Activated T-helper 1 cell treated with anti-CD3 and anti-CD28 coated beads, Interleukin-2, amount 50 U/mL, for 16 hours (primary cell): ENCODE measurements at regions not wholly inside any gene's neighbourhood (a gene's known extent, or its start where the extent isn't known, plus 50 kb on each side); places are given as distances from the start of the nearest gene placed in this dataset.
"Not testable (repeated sequence)": the region's sequence is repeated elsewhere in the genome, so short reads cannot be mapped to it uniquely, and the experiment has no call there.

Experiments
- DNase-seq, 2 donors: peaks; one replicate each; pipeline ENCODE4 v3.0.0-alpha.2; 2020; ENCODE audit warnings: low read depth in 1 of 2, low spot score in 1 of 2

- no peak for DNase-seq
Observed at GRCh38 chr2:118791483-118791882, 56.0 kb downstream of the EN1 start.

GRCh38 chr2:118786746-118787145, 60.7 kb downstream of the EN1 start:
- no peak for DNase-seq

- no peak for DNase-seq
Observed at GRCh38 chr2:118784860-118785259, 62.6 kb downstream of the EN1 start.

GRCh38 chr2:118779362-118779761, 68.1 kb downstream of the EN1 start:
- no peak for DNase-seq

DNA sequence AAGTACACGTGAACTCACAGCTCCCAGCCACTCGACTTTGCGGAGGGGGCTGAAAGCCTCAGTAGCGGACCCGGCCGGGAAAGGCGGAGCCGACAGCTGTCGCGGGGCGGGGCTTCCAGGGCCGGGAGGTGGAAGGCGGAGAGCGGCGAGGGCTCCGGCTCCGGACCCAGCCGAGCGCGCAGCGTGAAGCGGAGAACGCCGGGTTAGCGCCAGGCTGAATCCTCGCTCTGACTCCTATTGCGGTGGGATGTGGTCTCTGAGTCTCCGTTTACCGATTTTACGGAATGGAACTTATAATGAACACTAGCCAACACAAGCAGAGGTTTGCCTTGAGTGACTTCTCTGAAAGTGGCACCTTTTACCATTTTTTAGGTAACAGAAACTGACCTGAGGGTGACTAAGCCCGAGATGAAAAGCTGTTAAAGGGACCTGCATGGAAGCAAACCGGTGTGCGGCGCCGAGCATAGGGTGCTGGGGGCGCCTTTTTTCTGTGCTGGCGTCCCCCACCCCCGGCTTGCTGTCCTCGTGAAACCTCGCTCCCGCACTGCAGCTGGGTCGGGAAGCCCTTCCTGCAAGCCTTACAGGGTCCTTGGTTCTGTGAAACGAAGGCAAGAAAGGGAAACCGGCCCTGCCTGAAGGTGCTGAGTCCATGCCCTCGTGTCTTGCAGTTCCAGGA, 72.9 kb downstream of the EN1 start:
- DNase-seq: no peak

DNA sequence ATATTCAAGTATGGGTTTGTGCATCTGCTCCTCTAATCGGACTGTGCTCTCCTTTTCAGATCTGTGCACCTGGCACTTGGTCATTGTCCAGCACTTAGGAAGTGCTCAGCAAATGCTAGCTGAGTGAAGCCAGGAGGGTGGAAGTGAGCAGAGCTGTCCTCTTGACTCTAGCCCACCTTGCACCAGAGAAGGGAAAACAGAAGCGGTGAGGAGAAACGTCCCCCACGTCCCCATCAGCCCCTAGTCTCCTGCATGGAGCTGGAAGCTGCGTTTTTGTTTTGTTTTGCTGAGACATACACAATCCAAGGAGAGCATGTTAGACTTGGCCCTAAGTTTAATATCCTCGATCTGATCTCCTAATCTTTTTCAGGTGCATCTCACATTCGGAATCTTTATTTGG, 73.6 kb downstream of the EN1 start:
- no peak for DNase-seq

DNA sequence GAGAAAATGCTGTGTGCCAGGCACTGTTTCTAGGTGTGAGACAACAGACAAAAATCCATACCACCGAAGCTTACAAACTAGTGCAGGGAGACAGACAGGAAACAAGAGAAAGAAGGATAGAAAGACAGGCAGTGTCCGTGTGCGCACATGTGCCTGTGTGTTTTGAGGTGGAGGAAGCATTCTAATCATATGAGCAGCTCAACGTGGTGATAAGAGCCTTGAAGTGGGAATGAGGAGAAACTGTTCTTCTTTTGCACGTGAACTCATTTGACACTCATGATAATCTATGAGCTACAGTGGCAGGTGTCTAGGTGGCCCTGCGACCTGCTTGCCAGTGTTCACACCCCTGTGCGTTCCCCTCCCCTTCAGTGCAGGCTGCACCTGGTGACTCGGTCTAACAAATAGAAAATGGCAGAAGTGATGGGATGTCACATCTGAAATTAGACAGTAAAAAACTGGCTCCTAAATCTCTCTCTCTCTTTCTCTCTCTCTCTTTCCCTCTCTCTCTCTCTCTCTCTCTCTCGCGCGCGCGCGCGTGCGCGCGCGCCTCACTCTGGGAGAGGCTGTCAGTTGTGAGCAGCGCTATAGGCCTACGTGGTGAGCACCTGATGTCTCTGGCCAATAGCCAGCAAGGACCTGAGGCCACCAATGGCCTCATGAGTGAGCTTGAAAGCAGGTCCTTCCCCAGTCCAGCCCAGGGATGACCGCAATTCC, 74.8 kb downstream of the EN1 start:
- no peak for DNase-seq

DNA sequence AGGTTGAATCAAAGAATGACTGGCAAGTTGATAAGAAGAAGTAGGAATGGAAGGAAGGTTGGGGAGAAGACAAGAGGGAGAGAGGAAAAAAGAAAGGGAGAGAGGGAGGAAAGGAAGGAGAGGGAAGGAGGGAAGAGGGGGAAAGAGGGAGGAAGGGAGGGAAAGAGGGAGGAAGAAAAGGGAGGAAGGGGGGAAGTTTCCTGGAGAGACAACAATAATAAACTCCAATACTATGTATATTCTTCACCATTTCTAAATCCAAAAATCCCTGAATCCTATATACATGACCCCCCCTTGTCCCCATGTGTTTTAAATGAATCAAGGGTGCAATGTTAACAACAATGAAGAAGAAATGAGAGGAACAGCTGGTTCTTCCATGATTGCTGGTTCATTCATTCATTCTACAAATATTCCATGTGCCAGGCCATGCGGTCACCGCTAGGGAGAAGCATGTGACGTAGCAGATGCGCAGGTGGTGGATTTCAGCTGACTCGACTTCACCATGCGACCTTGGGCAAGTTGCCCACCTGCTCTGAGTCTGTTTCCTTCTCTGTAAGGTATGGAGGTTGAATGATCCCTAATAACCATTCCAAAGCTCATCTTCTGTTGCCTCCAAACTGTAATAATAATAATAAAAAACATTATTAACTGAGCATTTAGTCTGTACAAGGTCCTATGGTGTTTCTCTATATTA, 77.6 kb downstream of the EN1 start:
- DNase-seq: no peak

- DNase-seq: no peak
Observed at GRCh38 chr2:118766871-118767270, 80.6 kb downstream of the EN1 start.

- DNase-seq: no peak
Observed at GRCh38 chr2:118764855-118765254, 82.6 kb downstream of the EN1 start.

- no peak for DNase-seq
Observed at GRCh38 chr2:118763797-118764196, 83.7 kb downstream of the EN1 start.

DNA sequence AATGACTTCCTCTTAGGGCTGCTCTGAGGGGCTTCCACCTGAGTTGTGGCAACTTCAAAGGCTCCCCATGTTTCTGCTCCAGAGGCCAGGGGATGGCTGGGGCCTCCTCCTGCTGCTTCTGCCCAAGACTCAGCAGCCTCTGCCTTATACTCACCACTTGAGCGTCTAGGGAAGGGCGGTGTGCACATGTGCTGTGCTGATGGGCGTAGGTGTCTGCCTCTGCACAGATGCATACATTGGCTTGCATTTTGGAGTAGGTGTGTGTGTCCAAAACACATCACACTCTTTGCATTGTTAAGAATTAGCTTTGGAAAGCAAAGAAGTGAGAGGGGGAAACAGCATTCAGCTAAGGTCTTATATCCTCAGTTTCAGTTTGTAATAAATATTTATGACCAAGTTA, 85.2 kb downstream of the EN1 start:
- no peak for DNase-seq

DNA sequence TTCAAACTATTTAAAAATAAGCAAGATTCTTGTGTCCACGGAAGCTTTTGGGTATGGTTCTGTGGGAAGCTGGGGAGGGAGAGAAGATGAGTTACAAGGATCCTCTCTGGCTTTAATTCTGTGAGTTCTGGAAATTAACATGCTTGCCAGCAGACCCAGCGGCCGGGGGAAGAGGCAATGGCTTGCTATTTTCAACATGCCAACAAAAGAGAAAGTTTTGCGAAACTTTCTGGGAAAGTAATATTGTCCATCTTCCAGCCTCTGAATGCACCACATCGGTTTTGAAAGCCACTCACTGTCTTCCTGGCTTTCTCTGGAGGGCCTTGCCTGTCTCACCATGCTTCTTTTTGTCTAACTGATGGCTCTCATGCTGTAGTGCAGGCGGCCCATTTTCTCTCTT, 85.7 kb downstream of the EN1 start:
- DNase-seq: no peak

DNA sequence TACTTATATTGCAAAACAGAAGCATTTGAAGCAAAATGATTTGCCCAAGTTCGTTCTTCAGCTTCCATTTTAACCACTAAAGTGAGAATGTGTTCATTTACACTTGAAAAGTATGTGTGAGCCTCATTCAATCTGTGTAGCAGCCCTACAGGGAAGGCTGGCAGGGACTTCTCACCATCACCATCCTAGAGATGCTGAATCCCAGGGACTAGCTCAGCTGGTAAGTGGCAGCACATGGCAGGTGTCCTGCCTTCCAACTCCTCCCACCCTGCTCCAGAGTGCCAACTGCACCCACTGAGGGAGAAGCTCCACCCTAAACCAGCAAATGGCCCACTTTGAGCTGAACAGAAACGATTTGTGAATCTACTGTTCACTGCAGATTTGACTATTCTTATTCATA, 91.5 kb downstream of the EN1 start:
- DNase-seq: no peak

DNA sequence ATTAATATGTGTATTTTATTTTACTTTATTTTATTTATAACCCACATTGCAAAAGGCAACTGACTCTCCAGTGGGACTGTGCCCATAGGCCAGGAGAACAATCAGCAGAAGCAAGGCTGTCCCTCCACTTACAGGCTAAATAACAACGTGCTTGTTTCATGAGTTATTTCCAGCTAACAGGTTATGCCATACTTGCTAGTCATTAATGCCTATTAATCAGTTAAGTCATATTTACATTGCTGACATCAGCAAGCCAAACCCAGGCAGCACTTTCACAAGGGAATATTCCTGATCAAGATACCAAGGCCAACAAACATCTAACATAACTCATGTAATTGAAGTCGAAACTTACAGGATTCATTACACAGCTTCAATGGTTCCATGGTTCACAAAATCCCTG, 92.1 kb downstream of the EN1 start:
- DNase-seq: no peak

DNA sequence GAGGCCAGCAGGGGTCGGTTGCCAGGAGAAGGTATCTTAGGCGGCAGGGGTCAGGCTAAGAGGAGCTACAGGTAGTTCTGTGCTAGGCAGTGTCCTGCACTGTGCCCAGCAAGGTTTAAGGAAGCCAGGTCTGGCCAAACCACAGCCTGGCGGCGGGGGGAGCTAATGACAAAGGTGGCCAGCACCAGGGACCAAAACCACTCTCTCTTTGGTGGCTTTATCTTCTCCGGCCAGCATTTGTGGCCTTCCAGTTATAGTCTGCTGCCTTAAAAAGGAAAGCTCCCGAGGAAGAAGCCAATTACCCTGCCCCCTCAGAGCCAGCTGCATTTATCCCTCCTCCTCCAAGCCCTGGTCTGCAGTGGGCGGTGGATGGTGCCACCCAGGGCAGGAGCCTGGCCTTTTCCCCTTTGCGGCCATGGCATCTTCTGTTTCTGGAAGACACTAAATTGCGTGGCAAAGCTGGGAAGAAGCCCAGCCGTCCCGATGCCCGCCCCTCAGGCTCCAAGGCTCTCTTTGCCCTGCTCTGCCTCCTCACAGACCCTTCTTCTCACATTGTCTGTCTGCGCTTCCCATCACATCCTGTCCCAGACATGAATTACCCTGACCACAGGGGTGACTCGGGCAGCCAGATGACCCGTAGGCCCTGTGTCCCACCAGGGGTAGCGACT, 94.6 kb downstream of the EN1 start:
- DNase-seq: no peak

- DNase-seq: no peak
Observed at GRCh38 chr2:118750959-118751565, 96.4 kb downstream of the EN1 start.

GRCh38 chr2:118748245-118748885, 99.1 kb downstream of the EN1 start:
- DNase-seq: no peak

DNA sequence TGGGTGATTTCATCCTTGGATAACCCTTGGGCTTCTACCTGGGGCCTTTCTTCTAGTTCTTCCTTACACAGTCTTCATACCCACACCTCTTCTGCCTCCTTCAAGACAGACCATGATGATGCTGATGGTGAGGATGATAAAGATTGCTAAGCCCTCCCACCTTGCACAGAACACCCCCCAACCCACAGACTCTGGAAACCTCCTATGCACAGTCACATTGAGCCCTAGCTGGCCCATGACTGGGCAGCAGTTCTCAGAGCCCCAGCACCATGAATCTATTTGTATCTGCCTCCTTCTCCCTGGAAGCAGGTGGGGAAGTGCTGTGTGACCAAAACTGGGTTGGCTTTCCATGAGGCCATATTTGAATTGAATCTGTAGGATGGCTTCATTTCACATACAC, 99.8 kb downstream of the EN1 start:
- no peak for DNase-seq

- no peak for DNase-seq
Observed at GRCh38 chr2:118747066-118747465, 100.4 kb downstream of the EN1 start.

DNA sequence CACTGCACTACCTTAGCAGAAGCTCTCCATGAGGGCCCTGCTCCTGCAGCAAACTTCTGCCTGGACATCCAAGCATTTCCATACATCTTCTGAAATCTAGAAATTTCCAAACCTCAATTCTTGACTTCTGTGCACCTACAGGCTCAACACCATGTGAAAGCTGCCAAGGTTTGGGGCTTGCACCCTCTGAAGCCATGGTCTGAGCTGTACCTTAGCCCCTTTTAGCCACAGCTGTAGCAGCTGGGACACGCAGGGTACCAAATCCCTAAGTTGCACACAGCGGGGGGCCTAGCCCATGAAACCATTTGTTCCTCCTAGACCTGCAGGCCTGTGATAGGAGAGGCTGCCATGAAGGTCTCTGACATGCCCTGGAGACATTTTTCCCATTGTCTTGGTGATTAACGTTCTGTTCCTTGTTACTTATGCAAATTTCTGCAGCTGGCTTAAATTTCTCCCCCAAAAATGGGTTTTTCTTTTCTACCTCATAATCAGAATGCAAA, 102.7 kb downstream of the EN1 start:
- not testable (repeated sequence) for DNase-seq
